HG02759 (cell line): ENCODE measurements at regions not wholly inside any gene's neighbourhood (a gene's known extent, or its start where the extent isn't known, plus 50 kb on each side); places are given as distances from the start of the nearest gene placed in this dataset.

Experiments used
- ATAC-seq: cut with Tn5 transposase; IDR thresholded peaks from one replicate; pipeline ENCODE4 v1.9.1; 2021; ENCODE audit warnings: mild to moderate bottlenecking, moderate library complexity; ENCODE audit not compliant: unreplicated experiment

DNA sequence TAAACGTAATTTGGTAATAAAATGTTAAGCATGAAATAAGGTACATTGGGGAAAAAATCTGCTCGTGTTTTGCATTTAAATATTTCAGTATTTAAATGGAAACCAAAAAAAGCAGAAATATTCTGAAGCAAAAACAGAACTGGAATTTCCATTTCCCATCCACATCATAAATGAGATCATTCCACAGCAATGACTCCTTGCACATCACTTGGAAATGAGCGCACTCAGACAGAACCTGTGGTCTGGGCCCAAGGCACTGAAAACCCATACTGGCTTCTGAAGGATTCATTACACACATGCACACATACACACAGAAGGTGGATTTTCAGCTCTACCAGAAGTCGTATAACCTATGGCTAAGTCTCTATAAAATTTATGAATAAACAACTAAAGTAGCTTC lies 174.8 kb downstream of the IBTK start:
- no peak for ATAC-seq

DNA sequence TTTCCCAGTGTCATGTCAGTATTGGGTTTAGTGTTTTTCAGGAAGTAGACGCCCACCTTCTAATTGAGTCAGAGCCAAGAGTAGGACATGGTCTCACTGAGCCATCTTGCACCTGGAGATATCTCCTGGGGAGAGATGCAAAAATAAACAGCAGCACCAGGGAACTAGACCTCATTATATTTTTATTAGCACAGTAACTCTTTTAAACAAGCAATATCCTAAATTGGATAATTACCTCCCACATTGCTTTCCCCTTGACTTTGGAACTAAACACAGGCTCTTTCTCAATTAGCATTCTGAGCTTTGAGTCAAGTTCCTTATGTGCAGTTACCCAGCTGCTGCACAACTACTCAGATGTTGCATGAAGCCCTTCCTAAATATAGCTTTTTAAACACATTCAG lies 175.4 kb downstream of the IBTK start:
- no peak for ATAC-seq

GRCh38 chr6:82068721-82069120 lies 178.8 kb downstream of the IBTK start:
- no peak for ATAC-seq

DNA sequence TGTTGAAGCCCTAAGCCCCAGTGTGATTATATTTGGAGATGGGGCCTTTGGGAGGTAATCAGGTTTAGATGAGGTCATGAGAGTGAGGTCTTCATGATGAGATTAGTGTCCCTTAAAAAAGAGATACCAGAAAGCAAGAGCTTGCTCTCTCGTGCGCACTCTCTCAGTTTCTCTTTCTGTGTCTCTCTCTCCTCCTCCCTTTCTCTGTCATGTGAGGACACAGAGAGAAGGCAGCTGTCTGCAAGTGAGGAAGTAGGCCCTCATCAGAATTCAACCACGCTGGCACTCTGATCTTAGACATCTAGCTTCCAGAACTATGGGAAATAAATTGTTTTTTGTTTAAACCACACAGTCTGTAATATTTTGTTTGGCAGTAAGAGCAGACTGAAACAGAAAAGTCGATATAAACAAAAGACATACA lies 180.5 kb downstream of the IBTK start:
- peak; percentile 92 for ATAC-seq

DNA sequence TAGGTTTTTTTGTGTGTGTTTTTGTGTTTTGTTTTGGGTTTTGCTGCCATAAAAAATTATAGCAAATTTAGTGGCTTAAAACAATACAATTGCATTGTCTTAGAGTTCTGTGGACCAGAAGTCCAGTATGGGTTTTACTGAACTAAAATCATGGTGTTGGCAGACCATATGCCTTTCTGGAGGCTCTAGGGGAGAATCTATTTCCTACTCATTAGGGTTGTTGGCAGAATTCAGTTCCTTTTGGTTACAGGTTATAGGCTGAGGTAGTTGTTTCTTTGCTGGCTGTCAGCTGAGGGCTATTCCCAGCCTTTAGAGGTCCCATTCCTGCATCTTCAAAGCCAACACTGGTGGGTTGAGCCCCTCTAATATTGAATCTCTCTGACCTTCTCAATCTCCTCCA lies 181.3 kb downstream of the IBTK start:
- no peak for ATAC-seq

DNA sequence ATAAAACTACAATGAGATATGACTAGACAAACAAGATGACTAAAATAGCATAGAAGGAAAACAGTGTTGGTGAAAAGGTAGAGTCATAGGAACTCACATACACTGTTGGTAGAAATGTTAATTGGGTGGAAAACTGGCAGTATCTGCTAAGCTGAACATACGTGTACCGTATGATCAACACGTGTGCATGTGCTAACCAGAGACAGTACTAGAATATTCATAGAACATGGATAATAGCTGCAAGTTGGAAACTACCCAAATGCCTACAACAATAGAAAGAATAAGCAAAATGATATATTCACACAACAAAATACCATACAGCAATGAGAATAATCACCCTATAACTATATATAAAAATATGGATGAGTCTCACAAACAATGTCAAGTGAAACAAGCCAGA lies 184.0 kb downstream of the IBTK start:
- ATAC-seq: no peak

- no peak for ATAC-seq
Measured at GRCh38 chr6:82062219-82062618, 185.3 kb downstream of the IBTK start.

DNA sequence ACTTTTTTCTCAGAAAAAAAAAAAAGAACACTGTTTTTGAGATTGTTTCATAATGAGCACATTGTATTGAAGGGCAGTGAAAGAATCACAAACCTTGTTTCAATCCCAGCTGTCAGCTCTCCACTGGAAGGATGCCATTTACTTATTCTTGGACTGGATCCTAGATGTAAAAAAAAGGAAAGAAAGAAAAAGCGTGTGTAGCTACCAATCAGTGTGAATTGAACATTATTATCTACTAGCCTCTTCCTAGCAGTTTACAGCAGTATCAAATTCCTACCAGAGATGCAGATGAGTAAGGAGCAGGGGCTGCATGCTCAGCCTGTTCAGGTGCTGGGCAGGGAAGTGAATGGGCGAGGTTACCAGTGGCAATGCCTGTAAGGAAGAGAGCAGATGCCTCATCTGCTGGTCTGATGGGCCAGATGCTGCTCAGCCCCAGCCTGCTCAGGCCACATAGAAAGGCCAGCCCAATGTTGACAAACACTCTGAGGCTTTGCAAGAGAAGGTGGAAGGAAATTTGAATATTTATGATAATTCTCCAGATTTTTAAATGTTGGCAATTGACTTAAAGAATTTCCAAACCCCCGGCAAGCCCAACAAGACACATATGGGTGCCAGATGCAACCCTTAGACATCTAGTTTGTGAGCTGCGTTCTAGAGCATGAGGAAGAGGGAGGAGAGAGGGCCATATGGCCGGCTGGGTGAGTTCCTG lies 189.5 kb downstream of the IBTK start:
- ATAC-seq: no peak

DNA sequence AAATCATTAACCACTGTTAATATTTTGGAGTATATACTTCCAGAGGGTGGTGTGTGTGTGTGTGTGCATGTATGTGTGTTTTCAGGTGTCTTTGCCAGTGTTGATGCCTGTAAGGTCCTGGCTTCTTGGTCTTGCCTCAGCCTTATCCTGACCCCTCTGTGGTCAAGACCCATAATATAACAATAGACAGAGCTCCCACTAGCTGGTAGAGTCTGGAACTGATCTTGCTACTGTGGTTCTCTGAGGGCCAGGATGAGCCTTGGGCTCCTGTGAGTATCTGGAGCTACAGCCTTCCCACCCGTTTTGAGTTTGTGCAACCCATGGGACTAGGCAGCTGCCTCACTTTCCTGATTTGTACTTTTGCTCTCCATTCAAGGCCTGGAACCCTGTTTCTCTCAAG lies 191.0 kb downstream of the IBTK start:
- no peak for ATAC-seq

DNA sequence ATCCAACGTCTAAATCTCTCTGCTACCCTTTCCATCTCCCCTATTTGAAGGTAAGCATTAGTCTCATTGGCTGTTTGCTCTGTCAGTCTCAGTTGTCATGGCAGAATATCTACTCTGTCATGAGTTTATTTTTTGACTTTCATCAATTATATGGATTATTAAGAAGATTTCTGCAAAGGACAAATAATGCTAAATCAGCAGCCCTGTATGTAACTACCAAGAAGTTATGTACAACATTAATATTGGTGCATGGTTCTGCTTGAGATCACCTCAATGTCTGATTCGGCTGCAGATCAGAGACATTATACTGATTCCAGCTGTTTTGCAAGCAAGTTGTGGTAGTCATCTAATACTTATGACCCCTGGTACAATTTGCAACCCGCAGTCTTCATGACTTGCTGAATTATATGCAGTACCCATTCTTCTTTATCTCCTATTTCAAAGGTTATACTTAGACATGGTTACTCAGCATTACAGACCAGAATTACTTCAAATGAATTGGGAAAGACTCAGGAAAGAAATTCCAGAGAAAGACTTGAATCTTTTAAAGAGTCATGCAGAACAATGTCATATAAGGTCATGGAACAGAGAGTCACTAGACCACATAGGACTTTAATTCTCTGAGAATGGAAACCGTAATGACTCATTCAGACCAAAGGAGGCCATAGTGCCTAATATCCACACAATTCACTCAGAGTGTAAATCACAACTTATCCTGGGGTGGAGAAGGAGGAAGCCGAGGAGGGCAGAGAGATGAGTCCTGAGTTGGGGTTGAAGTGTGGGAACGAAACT lies 201.4 kb downstream of the IBTK start:
- no peak for ATAC-seq

DNA sequence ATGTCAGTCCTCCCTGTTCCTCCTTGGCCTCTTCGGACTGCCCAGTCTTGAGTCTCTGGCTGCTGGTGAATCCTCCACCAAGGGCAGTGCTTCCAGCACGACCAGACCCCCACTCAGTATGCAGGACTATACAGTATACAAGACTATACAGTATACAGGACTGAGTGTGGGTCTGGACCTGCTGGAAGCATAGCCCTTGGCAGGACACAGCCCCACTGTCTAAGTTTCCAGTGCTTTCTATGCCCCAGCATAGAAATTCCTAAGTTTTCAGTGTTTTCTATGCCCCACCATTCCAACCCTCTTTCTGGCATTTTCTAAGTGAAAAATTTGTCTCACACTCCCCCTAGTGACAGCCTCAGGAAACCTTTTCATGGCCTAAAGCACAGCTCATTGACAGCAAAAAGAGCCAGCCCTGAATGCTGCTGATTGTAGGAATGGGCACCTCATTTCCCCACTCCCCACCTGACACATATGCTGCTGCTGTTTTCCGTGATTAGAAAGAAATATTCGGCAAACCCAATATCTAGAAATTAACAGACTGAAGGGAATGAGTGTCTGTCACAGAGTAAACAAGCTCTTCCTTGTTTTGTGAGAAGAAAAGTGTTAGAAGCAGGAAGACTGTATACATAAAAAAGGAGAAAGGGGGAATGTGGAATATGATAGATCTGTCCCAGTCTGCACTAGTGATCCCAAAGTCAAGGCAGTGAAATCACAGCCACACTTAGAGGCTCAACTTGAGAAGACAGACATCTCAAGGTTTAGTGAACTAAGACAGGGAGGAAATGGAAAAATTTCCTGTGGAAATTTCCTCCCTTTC lies 206.9 kb downstream of the IBTK start:
- peak; percentile 93 for ATAC-seq

- ATAC-seq: no peak
Measured at GRCh38 chr6:82038631-82039030, 208.9 kb downstream of the IBTK start.

DNA sequence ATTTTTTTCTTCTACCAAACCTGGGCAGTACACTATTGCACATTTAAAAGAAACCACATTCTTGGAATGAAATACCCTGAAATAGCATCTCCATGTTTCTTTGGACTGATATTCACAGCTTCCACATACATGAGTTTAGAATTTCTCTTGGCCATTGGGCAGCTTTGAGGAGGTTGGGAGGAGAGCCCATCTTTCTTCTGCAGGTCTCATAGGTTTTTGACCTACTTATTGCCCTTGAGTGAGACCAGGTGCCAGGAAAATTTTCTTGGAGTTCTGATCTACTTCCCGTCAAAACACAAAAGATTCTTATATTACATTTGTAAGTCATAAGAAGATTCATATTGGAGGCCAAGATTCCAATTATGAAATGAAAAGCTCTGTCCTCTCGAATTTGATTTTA lies 212.0 kb downstream of the IBTK start:
- no peak for ATAC-seq

DNA sequence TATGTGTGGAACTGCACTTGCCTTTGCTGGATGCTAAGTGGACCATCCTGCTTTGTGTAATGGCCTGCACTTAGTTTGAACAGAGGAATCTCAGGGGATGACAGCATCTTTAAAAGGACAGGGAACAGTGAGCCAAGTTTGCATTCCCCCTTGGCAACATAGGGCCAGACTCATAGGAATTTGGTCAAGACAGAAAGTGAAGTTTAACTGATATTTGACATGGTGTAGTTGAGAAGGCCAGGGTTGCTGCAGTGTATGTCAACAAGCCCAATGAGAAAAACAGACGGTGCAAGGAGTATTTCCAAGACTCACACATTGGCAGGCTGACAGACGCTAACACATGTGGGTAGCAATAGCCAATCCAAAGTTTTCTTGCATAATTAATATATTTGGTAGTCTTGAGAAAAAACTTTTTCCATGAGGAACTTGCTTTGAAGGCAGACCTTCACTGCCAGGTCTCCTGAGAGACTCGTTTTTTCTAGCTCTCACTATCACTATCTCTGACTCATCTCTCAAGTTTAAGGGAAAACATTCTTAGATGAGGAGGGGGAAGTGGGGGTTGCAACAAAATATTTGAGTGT lies 213.8 kb downstream of the IBTK start:
- ATAC-seq: no peak

GRCh38 chr6:82032444-82032843 lies 215.1 kb downstream of the IBTK start:
- no peak for ATAC-seq

DNA sequence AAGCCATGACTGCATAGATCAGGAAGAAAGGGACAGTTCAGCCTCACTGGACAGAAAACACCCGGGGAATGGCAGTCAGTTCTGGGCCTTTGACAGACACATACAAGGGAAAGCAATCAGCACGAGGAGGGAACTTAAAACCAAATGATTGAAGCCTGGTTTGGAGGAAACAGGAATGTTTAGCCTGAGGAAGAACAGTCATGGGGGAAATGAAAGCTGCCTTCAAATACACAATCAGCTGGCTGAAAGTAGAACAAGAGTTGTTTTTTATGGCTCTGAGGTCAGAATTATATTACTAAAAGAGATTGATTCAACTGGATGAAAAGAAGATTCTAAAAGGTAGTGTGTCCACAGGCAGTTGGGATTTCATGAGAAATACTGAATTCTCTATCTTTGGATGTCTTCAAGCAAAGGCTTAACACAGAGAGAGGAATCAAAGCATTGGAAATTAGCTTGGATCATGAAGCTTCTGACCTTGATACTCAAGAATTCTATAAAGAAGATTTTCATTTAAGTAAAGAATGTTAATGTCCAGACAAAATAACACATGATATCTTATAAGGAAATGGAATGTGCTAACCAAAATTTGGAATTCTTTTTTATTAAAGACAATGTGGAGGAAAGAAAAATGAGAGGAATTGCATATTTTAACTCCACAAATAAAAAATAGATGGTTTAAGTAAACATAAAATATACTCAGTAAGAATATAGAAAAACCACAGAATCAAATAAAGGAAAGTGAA lies 216.6 kb downstream of the IBTK start:
- no peak for ATAC-seq

- no peak for ATAC-seq
Measured at GRCh38 chr6:82030301-82030700, 217.2 kb downstream of the IBTK start.

DNA sequence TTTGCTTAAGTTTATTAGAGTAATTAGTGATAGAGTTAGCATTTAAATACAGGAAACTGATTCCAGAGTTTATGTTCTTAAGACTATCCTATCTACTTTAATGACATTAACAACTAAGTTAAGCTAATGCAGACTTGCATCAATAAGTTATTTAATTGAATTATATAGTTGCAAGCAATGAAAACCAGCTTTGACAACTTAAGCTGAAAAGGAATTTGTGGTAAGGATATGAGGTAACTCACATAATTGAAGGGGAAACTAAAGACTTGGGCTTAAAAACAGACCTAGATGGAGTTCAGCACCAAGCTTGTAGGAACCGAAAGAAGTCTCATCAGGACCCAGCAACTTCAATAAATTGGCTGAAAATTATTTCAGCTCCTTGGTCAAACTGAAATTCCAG lies 222.3 kb downstream of the IBTK start:
- ATAC-seq: no peak

- no peak for ATAC-seq
Measured at GRCh38 chr6:82022614-82023129, 224.9 kb downstream of the IBTK start.

GRCh38 chr6:82017773-82018172 lies 229.8 kb downstream of the IBTK start:
- ATAC-seq: no peak
